ENCODE measurements at regions not wholly inside any gene's neighbourhood (a gene's known extent, or its start where the extent isn't known, plus 50 kb on each side); places are given as distances from the start of the nearest gene placed in this dataset.

GRCh38 chr9:108607607-108608006, 248.2 kb downstream of the ACTL7B start:
- no peak for DNase-seq (ENCODE audit: low read depth)

GRCh38 chr9:108606401-108606800, 249.4 kb downstream of the ACTL7B start:
- DNase-seq (ENCODE audit: low read depth), result no peak

GRCh38 chr9:108603141-108603540, 252.6 kb downstream of the ACTL7B start:
- no peak for DNase-seq (ENCODE audit: low read depth)

- no peak for DNase-seq (ENCODE audit: low read depth)
Measured at GRCh38 chr9:108600896-108601295, 254.9 kb downstream of the ACTL7B start.

GRCh38 chr9:108599571-108599970, 256.2 kb downstream of the ACTL7B start:
- no peak for DNase-seq (ENCODE audit: low read depth)

- no peak for DNase-seq (ENCODE audit: low read depth)
Measured at GRCh38 chr9:108591121-108591520, 264.7 kb downstream of the ACTL7B start.

GRCh38 chr9:108588246-108588645, 267.5 kb downstream of the ACTL7B start:
- no peak for DNase-seq (ENCODE audit: low read depth)

GRCh38 chr9:108586471-108587139, 269.2 kb downstream of the ACTL7B start:
- no peak for DNase-seq (ENCODE audit: low read depth)

GRCh38 chr9:108584860-108585259, 270.9 kb downstream of the ACTL7B start:
- DNase-seq (ENCODE audit: low read depth), result no peak

- no peak for DNase-seq (ENCODE audit: low read depth)
Measured at GRCh38 chr9:108582726-108583125, 273.1 kb downstream of the ACTL7B start.

- no peak for DNase-seq (ENCODE audit: low read depth)
Measured at GRCh38 chr9:108579757-108580439, 275.9 kb downstream of the ACTL7B start.

- no peak for DNase-seq (ENCODE audit: low read depth)
Measured at GRCh38 chr9:108575276-108575675, 280.5 kb downstream of the ACTL7B start.

- peak; percentile 65 for DNase-seq (ENCODE audit: low read depth)
Measured at GRCh38 chr9:108569624-108570023, 286.2 kb downstream of the ACTL7B start.

- no peak for DNase-seq (ENCODE audit: low read depth)
Measured at GRCh38 chr9:108568093-108568492, 287.7 kb downstream of the ACTL7B start.

GRCh38 chr9:108567571-108567970, 288.2 kb downstream of the ACTL7B start:
- no peak for DNase-seq (ENCODE audit: low read depth)

GRCh38 chr9:108565651-108566378, 290.0 kb downstream of the ACTL7B start:
- peak; percentile 74 for DNase-seq (ENCODE audit: low read depth)

- DNase-seq (ENCODE audit: low read depth), result no peak
Measured at GRCh38 chr9:108562176-108562575, 293.6 kb downstream of the ACTL7B start.

GRCh38 chr9:108559432-108559831, 296.4 kb downstream of the ACTL7B start:
- no peak for DNase-seq (ENCODE audit: low read depth)

GRCh38 chr9:108554831-108555230, 301.0 kb downstream of the ACTL7B start:
- no peak for DNase-seq (ENCODE audit: low read depth)

GRCh38 chr9:108553111-108553635, 302.6 kb downstream of the ACTL7B start:
- DNase-seq (ENCODE audit: low read depth), result no peak

GRCh38 chr9:108552459-108553040, 303.2 kb downstream of the ACTL7B start:
- DNase-seq (ENCODE audit: low read depth), result no peak

GRCh38 chr9:108551030-108551841, 304.6 kb downstream of the ACTL7B start:
- DNase-seq (ENCODE audit: low read depth), result peak; percentile 83

All from HS-5 (cell line).